ENCODE measurements at regions not wholly inside any gene's neighbourhood (a gene's known extent, or its start where the extent isn't known, plus 50 kb on each side); places are given as distances from the start of the nearest gene placed in this dataset.

- Histone ChIP-seq H3K27ac (ENCODE audit: low read depth, low read length) (no peak overlapping the region), H2BK20ac (ENCODE audit: low read length) (no peak overlapping the region), H3K4me2 (ENCODE audit: insufficient read depth in 1 of 2, low read depth in 2 of 2, low read length in 2 of 2) (no peak overlapping the region), H2AK5ac (ENCODE audit: low read depth, low read length) (no peak overlapping the region; the same call in 1 of the 2 replicates), H4K91ac (replicated peaks; ENCODE audit: insufficient read length, low read length) (peak overlapping the region; percentile 35), H2BK15ac (ENCODE audit: low read length) (peak overlapping the region; percentile 31; the same call in 1 of the 2 replicates), H3K18ac (ENCODE audit: extremely low read depth, low read length) (no peak overlapping the region), H4K8ac (ENCODE audit: extremely low read depth, insufficient read depth, low read length) (no peak overlapping the region), H3K14ac (ENCODE audit: insufficient read length) (no peak overlapping the region), H3K23me2 (ENCODE audit: low read depth, low read length) (no peaks in the 10 kb centered on the region), H3K79me2 (ENCODE audit: control insufficient read depth in 1 of 2, insufficient read depth in 2 of 2, low read length in 2 of 2) (no peaks in the 10 kb centered on the region), H3K9me3 (ENCODE audit: insufficient read depth in 2 of 2, low read depth in 1 of 2, low read length in 1 of 2) (no peaks in the 10 kb centered on the region), H3K23ac (ENCODE audit: insufficient read length) (no peak overlapping the region), H2BK120ac (replicated peaks; ENCODE audit: low read depth, low read length) (no peak overlapping the region), H2BK5ac (ENCODE audit: low read depth, low read length) (0 out of 2 replicates have a peak overlapping the region, but pooled peaks have one; percentile 46), H3K9ac (replicated peaks in 1 of 4; ENCODE audit: extremely low read depth in 1 of 4, low read depth in 3 of 4, low read length in 3 of 4) (no peak overlapping the region), H3K36me3 (ENCODE audit: control insufficient read depth in 2 of 4, insufficient read depth in 4 of 4, low read length in 3 of 4) (no peaks in the 10 kb centered on the region; a peak in 1 of 8 replicates), H4K20me1 (replicated peaks in 1 of 2; ENCODE audit: control insufficient read depth in 1 of 2, insufficient read depth in 2 of 2, low read length in 2 of 2) (no peaks in the 10 kb centered on the region), H4K5ac (ENCODE audit: insufficient read length, low read depth, low read length) (no peak overlapping the region), H2AFZ (ENCODE audit: low read length) (no peak overlapping the region), H3K27me3 (replicated peaks in 1 of 4; ENCODE audit: control insufficient read depth in 3 of 4, extremely low read depth in 1 of 4, insufficient read depth in 3 of 4, low read length in 3 of 4) (no peaks in the 10 kb centered on the region), H2BK12ac (ENCODE audit: low read depth, low read length) (peak overlapping the region; percentile 27; the same call in 1 of the 2 replicates), H3K56ac (replicated peaks; ENCODE audit: insufficient read length, low read depth, low read length) (no peak overlapping the region), H3K4me1 (replicated peaks in 1 of 4; ENCODE audit: control insufficient read depth in 3 of 4, insufficient read depth in 4 of 4, low read length in 3 of 4) (peaks cover 4 to 17% (median 9%) of the 10 kb centered on the region in 4 experiments), H3K79me1 (ENCODE audit: low read depth, low read length) (no peaks in the 10 kb centered on the region), H3K4me3 (ENCODE audit: extremely low read depth in 1 of 4, insufficient read depth in 2 of 4, low read depth in 3 of 4, low read length in 4 of 4) (no peak overlapping the region), H3K4ac (replicated peaks; ENCODE audit: insufficient read length, low read depth, low read length) (no peak overlapping the region)
- CTCF ChIA-PET (ENCODE audit: partially characterized antibody), result interaction anchor here (1.4 to 7.6 kb wide), 4 partner anchors 11 to 355 kb away, joined by 4 to 114 read pairs (median 16); no protein-coding TSS in a partner anchor
- POLR2A ChIA-PET (ENCODE audit: partially characterized antibody), result no interaction called here
- TF ChIP-seq SIRT6 (IDR thresholded peaks at IDR 0.05; ENCODE audit: low read length) (no peak), USF2 (IDR thresholded peaks at IDR 0.05; ENCODE audit: low read length) (no peak), POLR2AphosphoS5 (IDR thresholded peaks at IDR 0.05; ENCODE audit: low read depth, low read length) (no peak), TCF12 (IDR thresholded peaks at IDR 0.05; ENCODE audit: low read depth, low read length) (no peak), MAFK (IDR thresholded peaks at IDR 0.05; ENCODE audit: low read depth, low read length) (no peak)
- DNase-seq (ENCODE audit: low read depth in 1 of 2, low spot score in 2 of 2), result no peak
- WGBS, 2 experiments (ENCODE audit: extremely low coverage in 1 of 2, insufficient coverage in 1 of 2, insufficient read length in 1 of 2, insufficient replicate concordance in 2 of 2, low coverage in 1 of 2, low lambda C conversion rate in 2 of 2, missing lambda C conversion rate in 1 of 2), result 86% methylated on average over 4 of the region's 4 CpGs; no CpG with 5 or more reads in 1 of the 2 experiments
- no peak for FAIRE-seq
Observed at GRCh38 chr5:148910216-148910615, 83.8 kb downstream of the ADRB2 start.

Measured in H1 (cell line).